GM23338 (cell line): ENCODE measurements at regions not wholly inside any gene's neighbourhood (a gene's known extent, or its start where the extent isn't known, plus 50 kb on each side); places are given as distances from the start of the nearest gene placed in this dataset.

Experiments
- ATAC-seq: fragments of 200-7000 bp; cut with Tn5 transposase; 3 replicates; pipeline ENCODE4 v1.9.1; 2020
- DNase-seq: peaks from one replicate; pipeline ENCODE4 v3.0.0-alpha.2; 2015; ENCODE audit warnings: low spot score
- H2AFZ ChIP-seq: fragments of 200-600 bp; sonication (generic); 2 replicates; pipeline ENCODE4 v1.8.0; 2016; ENCODE audit warnings: antibody characterized with exemption, mild to moderate bottlenecking, moderate library complexity
- H3F3A ChIP-seq: fragments of 200-600 bp; sonication (generic); replicated peaks from 2 replicates; pipeline ENCODE4 v1.8.0; 2017; ENCODE audit warnings: antibody characterized with exemption, mixed run types, low read depth
- H3K27ac ChIP-seq: fragments of 200-600 bp; sonication (generic); 2 replicates; pipeline ENCODE4 v1.6.1; 2016; ENCODE audit warnings: low read depth
- H3K27me3 ChIP-seq: fragments of 200-600 bp; sonication (generic); 2 replicates; pipeline ENCODE4 v1.8.0; 2016; ENCODE audit warnings: mild to moderate bottlenecking, mixed run types, moderate library complexity; ENCODE audit not compliant: insufficient read depth
- H3K36me3 ChIP-seq: fragments of 200-600 bp; sonication (generic); 2 replicates; pipeline ENCODE4 v1.8.0; 2016; ENCODE audit warnings: mild to moderate bottlenecking; ENCODE audit not compliant: insufficient read depth
- H3K4me1 ChIP-seq: fragments of 200-600 bp; sonication (generic); 2 replicates; pipeline ENCODE4 v1.8.0; 2016; ENCODE audit warnings: mild to moderate bottlenecking, moderate library complexity; ENCODE audit not compliant: insufficient read depth
- H3K4me2 ChIP-seq: fragments of 200-600 bp; sonication (generic); 2 replicates; pipeline ENCODE4 v1.7.1; 2017; ENCODE audit warnings: mixed run types
- H3K4me3 ChIP-seq: fragments of 200-600 bp; sonication (generic); 2 replicates; pipeline ENCODE4 v1.6.1; 2016; ENCODE audit warnings: mixed run types
- H3K79me2 ChIP-seq: fragments of 200-600 bp; sonication (generic); replicated peaks from 2 replicates; pipeline ENCODE4 v1.8.0; 2017; ENCODE audit warnings: mild to moderate bottlenecking; ENCODE audit not compliant: insufficient read depth
- H3K9me2 ChIP-seq: fragments of 200-600 bp; sonication (generic); 2 replicates; pipeline ENCODE4 v1.8.0; 2017; ENCODE audit not compliant: insufficient read depth
- H4K20me1 ChIP-seq: fragments of 200-600 bp; sonication (generic); replicated peaks from 2 replicates; pipeline ENCODE4 v1.8.0; 2017; ENCODE audit warnings: mild to moderate bottlenecking; ENCODE audit not compliant: insufficient read depth
- H3K27ac Mint-ChIP-seq: 2 replicates; pipeline ENCODE4 v1.8.0; 2020; ENCODE audit warnings: inconsistent platforms, mild to moderate bottlenecking, moderate library complexity, mixed read lengths
- H3K27me3 Mint-ChIP-seq: 3 replicates; pipeline ENCODE4 v1.8.0; 2022; ENCODE audit warnings: low read depth, mild to moderate bottlenecking, moderate library complexity, mixed read lengths, inconsistent platforms; ENCODE audit not compliant: insufficient read depth, poor library complexity
- H3K36me3 Mint-ChIP-seq: 3 replicates; pipeline ENCODE4 v1.8.0; 2021; ENCODE audit warnings: low read depth, mild to moderate bottlenecking, inconsistent platforms, moderate library complexity, mixed read lengths
- H3K4me1 Mint-ChIP-seq: 3 replicates; pipeline ENCODE4 v1.8.0; 2020; ENCODE audit warnings: mild to moderate bottlenecking, inconsistent platforms, mixed read lengths
- H3K4me3 Mint-ChIP-seq: 3 replicates; pipeline ENCODE4 v1.8.0; 2021; ENCODE audit warnings: moderate library complexity, mild to moderate bottlenecking, inconsistent platforms, mixed read lengths
- H3K9me3 Mint-ChIP-seq: 3 replicates; pipeline ENCODE4 v1.8.0; 2020; ENCODE audit warnings: moderate library complexity, mild to moderate bottlenecking, inconsistent platforms, mixed read lengths
- ETS1 ChIP-seq: IDR thresholded peaks from 2 replicates; pipeline ENCODE4 v1.6.1; 2016; ENCODE audit warnings: antibody characterized with exemption
- EZH2 ChIP-seq: fragments of 200-600 bp; sonication (generic); IDR thresholded peaks from one replicate; pipeline ENCODE4 v1.8.0; 2017; ENCODE audit warnings: antibody characterized with exemption, mild to moderate bottlenecking, low read depth; ENCODE audit not compliant: unreplicated experiment
- EZH2phosphoT487 ChIP-seq: fragments of 200-600 bp; sonication (generic); IDR thresholded peaks from one replicate; pipeline ENCODE4 v1.8.1; 2018; ENCODE audit warnings: antibody characterized with exemption; ENCODE audit not compliant: unreplicated experiment
- JUNB ChIP-seq: IDR thresholded peaks from one replicate; pipeline ENCODE4 v1.6.1; 2016; ENCODE audit warnings: antibody characterized with exemption; ENCODE audit not compliant: unreplicated experiment
- NANOG ChIP-seq: IDR thresholded peaks from 2 replicates; pipeline ENCODE4 v1.6.1; 2016; ENCODE audit warnings: antibody characterized with exemption, borderline replicate concordance
- POLR2AphosphoS5 ChIP-seq: IDR thresholded peaks from 2 replicates; pipeline ENCODE4 v1.6.1; 2016; ENCODE audit warnings: antibody characterized with exemption, low read depth
- REST ChIP-seq: IDR thresholded peaks from one replicate; pipeline ENCODE4 v1.6.1; 2018; ENCODE audit warnings: antibody characterized with exemption; ENCODE audit not compliant: unreplicated experiment
- STAT1 ChIP-seq: IDR thresholded peaks from one replicate; pipeline ENCODE4 v1.6.1; 2016; ENCODE audit warnings: antibody characterized with exemption; ENCODE audit not compliant: unreplicated experiment
- ZNF114 ChIP-seq: fragments of 250-450 bp; sonication (Bioruptor Pico); IDR thresholded peaks from 2 replicates; pipeline ENCODE4 v1.5.0; 2020; ENCODE audit warnings: mild to moderate bottlenecking, moderate library complexity
- ZNF331 ChIP-seq: fragments of 250-450 bp; sonication (Bioruptor Pico); IDR thresholded peaks from 2 replicates; pipeline ENCODE4 v1.5.0; 2020; ENCODE audit warnings: low read depth, mild to moderate bottlenecking, moderate library complexity
- TF ChIP-seq, protein P1 (sequence below): fragments of 250-450 bp; sonication (Bioruptor Pico); IDR thresholded peaks from 2 replicates; pipeline ENCODE4 v1.5.0; 2020; ENCODE audit warnings: mild to moderate bottlenecking, moderate library complexity

DNA sequence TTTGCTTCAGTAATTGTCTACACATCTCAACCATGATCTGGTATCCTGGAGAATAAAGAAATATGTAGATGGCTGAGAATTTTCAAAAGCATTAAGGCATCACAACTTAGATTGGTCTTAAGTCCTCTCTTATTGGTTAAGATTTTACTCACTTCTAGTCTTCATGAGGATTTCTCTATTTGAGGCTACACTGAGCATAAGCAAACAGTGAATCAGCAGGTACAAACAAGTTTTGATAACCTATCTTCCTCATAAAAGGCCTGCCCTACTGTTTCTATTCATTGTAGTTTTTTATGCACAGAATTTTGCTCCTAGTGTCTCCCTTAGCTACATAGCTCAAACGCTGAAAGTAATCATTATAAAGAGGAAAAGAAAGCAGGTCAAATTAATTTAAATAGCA lies 460.7 kb upstream of the RPS6KA3 start (continued):
- TF ChIP-seq, protein P1, sequence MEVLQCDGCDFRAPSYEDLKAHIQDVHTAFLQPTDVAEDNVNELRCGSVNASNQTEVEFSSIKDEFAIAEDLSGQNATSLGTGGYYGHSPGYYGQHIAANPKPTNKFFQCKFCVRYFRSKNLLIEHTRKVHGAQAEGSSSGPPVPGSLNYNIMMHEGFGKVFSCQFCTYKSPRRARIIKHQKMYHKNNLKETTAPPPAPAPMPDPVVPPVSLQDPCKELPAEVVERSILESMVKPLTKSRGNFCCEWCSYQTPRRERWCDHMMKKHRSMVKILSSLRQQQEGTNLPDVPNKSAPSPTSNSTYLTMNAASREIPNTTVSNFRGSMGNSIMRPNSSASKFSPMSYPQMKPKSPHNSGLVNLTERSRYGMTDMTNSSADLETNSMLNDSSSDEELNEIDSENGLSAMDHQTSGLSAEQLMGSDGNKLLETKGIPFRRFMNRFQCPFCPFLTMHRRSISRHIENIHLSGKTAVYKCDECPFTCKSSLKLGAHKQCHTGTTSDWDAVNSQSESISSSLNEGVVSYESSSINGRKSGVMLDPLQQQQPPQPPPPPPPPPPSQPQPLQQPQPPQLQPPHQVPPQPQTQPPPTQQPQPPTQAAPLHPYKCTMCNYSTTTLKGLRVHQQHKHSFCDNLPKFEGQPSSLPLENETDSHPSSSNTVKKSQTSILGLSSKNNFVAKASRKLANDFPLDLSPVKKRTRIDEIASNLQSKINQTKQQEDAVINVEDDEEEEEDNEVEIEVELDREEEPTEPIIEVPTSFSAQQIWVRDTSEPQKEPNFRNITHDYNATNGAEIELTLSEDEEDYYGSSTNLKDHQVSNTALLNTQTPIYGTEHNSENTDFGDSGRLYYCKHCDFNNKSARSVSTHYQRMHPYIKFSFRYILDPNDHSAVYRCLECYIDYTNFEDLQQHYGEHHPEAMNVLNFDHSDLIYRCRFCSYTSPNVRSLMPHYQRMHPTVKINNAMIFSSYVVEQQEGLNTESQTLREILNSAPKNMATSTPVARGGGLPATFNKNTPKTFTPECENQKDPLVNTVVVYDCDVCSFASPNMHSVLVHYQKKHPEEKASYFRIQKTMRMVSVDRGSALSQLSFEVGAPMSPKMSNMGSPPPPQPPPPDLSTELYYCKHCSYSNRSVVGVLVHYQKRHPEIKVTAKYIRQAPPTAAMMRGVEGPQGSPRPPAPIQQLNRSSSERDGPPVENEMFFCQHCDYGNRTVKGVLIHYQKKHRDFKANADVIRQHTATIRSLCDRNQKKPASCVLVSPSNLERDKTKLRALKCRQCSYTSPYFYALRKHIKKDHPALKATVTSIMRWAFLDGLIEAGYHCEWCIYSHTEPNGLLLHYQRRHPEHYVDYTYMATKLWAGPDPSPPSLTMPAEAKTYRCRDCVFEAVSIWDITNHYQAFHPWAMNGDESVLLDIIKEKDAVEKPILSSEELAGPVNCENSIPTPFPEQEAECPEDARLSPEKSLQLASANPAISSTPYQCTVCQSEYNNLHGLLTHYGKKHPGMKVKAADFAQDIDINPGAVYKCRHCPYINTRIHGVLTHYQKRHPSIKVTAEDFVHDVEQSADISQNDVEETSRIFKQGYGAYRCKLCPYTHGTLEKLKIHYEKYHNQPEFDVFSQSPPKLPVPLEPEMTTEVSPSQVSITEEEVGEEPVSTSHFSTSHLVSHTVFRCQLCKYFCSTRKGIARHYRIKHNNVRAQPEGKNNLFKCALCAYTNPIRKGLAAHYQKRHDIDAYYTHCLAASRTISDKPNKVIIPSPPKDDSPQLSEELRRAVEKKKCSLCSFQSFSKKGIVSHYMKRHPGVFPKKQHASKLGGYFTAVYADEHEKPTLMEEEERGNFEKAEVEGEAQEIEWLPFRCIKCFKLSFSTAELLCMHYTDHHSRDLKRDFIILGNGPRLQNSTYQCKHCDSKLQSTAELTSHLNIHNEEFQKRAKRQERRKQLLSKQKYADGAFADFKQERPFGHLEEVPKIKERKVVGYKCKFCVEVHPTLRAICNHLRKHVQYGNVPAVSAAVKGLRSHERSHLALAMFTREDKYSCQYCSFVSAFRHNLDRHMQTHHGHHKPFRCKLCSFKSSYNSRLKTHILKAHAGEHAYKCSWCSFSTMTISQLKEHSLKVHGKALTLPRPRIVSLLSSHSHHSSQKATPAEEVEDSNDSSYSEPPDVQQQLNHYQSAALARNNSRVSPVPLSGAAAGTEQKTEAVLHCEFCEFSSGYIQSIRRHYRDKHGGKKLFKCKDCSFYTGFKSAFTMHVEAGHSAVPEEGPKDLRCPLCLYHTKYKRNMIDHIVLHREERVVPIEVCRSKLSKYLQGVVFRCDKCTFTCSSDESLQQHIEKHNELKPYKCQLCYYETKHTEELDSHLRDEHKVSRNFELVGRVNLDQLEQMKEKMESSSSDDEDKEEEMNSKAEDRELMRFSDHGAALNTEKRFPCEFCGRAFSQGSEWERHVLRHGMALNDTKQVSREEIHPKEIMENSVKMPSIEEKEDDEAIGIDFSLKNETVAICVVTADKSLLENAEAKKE, result no peak
- TF ChIP-seq EZH2phosphoT487, result no peak
- no peak for TF ChIP-seq ZNF331 (CRISPR knock-in tag)
- no peak for TF ChIP-seq POLR2AphosphoS5
- no peak for TF ChIP-seq EZH2
- TF ChIP-seq ETS1, result no peak

DNA sequence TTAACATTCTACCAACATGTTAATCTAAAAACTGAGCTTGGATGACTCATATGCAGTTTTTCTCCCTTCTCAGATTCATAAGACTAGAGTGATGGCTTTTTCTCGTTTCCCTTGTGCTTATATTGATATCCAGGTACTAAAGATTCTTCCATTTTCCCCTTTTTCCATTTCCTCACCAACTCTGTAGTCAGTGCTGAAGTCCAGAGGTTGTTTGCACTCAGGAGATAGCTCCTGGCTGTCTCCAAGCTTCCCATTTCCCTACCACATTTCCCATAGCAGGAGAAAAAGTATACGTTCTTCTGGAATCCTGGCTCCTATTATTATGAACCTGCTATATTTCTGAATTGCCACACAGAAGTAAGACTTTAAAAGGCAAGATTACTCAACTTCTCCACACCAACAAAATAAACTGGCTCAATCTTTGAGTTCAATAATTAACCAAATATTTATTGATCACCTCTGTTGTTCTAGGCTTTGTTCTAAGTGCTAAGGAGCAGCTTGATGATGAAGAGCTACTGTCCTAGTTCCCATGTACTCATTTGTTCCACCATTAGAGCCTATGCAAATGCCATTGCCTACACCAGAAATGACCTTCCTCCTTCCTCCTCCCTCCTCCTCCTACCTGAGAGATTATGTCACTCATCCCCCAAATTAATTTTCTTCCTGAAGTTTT lies 454.4 kb upstream of the RPS6KA3 start:
- peaks cover 12% of the 10 kb centered on the region for H3K36me3 Mint-ChIP-seq
- no peaks in the 10 kb centered on the region for H3K9me2 ChIP-seq
- no peak overlapping the region for H3K4me3 Mint-ChIP-seq
- H3K36me3 ChIP-seq, result no peaks in the 10 kb centered on the region
- H3K4me2 ChIP-seq, result no peak overlapping the region
- H3K79me2 ChIP-seq, result no peaks in the 10 kb centered on the region
- peaks cover 9% of the 10 kb centered on the region for H3K9me3 Mint-ChIP-seq
- H2AFZ ChIP-seq, result no peak overlapping the region
- H3K27me3 Mint-ChIP-seq, result no peaks in the 10 kb centered on the region
- H3K27ac ChIP-seq, result no peak overlapping the region
- no peak for DNase-seq
- ATAC-seq, result no peak
- no peaks in the 10 kb centered on the region for H3K4me1 ChIP-seq
- no peak overlapping the region for H3K4me3 ChIP-seq
- H3K27me3 ChIP-seq, result no peaks in the 10 kb centered on the region
- peaks cover 12% of the 10 kb centered on the region for H3K4me1 Mint-ChIP-seq
- no peaks in the 10 kb centered on the region for H3F3A ChIP-seq
- no peak overlapping the region for H3K27ac Mint-ChIP-seq
- H4K20me1 ChIP-seq, result no peaks in the 10 kb centered on the region
- TF ChIP-seq NANOG (no peak), POLR2AphosphoS5 (no peak), STAT1 (no peak), ZNF114 (CRISPR knock-in tag) (no peak), ETS1 (no peak), EZH2phosphoT487 (no peak), EZH2 (no peak), JUNB (no peak), REST (no peak)
